NB4 (cell line): ENCODE measurements at regions not wholly inside any gene's neighbourhood (a gene's known extent, or its start where the extent isn't known, plus 50 kb on each side); places are given as distances from the start of the nearest gene placed in this dataset.

Source experiments
- CTCF ChIP-seq: IDR thresholded peaks from one replicate; pipeline ENCODE4 v1.5.1; 2012; ENCODE audit warnings: low read depth, low read length
- MAX ChIP-seq: IDR thresholded peaks from 2 replicates; pipeline ENCODE4 v1.6.1; 2011; ENCODE audit warnings: low read depth, low read length
- POLR2A ChIP-seq: IDR thresholded peaks from 2 replicates; pipeline ENCODE4 v1.6.1; 2011; ENCODE audit warnings: mild to moderate bottlenecking; ENCODE audit not compliant: insufficient read length; ENCODE audit errors: extremely low read depth

GRCh38 chr2:226351711-226352110, 447.9 kb downstream of the IRS1 start:
- TF ChIP-seq CTCF: no peak
- TF ChIP-seq MAX: no peak
- no peak for TF ChIP-seq POLR2A
